HG03460 (cell line): ENCODE measurements at regions not wholly inside any gene's neighbourhood (a gene's known extent, or its start where the extent isn't known, plus 50 kb on each side); places are given as distances from the start of the nearest gene placed in this dataset.
"Not testable (repeated sequence)": the region's sequence is repeated elsewhere in the genome, so short reads cannot be mapped to it uniquely, and the experiment has no call there.

Experiments used
- ATAC-seq: cut with Tn5 transposase; IDR thresholded peaks from one replicate; pipeline ENCODE4 v1.9.1; 2021; ENCODE audit not compliant: unreplicated experiment

DNA sequence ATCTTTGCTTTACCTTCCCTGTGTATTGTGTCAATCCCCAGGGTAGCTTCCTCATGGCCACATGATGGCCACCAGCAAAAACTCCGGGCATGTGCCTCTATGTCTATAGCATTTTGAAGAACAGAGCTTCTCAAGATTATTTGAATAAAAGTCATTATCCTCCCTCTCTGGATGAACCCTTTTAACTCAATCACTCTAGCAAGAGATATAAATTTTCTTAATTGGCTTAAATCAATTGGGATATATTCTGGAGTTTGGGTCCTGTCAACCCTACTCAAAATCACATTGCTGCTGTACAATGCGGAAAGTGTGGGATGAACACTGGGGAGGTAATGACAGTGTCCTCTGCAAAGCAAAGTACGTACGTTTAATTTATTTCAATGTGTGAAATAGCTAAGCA lies 370.6 kb upstream of the LRRC3B start:
- ATAC-seq: no peak

DNA sequence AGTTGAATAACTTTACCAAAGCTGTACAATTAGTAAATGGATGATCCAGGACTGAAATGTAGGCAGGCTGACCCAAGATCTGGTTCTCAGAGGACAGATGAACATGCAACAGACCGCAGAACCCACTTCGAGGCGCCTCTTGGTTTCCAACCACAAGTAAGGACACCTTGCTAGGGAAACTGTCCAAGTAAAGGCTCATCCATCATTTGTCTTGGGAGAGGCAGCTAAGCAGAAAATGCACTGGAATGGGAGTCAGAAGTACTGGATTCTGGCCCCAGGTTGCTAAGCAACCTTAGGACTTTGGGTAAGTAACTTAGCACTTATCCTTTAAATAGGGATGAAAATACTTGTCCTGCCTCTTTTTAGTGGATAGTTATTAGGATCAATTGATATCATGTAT lies 366.3 kb upstream of the LRRC3B start:
- no peak for ATAC-seq

DNA sequence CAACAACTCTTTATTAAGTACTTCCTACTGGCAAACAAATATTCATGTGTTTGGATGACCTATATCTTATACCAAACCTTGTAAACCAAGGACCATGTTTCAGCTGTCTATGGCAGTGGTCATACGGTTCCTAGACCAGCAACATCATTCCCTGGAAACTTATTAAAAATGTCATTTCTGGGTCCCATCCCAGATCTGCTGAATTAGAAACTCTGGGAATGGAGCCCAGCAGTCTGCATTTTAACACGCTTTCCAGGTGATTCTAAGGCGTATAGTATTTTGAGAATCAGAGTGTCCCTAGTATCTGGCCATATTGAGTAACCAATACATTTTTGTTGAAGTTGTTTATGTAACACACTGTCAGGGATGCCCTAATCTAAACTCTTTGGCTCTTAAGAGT lies 363.4 kb upstream of the LRRC3B start:
- no peak for ATAC-seq

- no peak for ATAC-seq
Measured at GRCh38 chr3:26260139-26260538, 362.4 kb upstream of the LRRC3B start.

- ATAC-seq: no peak
Measured at GRCh38 chr3:26264708-26265107, 357.9 kb upstream of the LRRC3B start.

DNA sequence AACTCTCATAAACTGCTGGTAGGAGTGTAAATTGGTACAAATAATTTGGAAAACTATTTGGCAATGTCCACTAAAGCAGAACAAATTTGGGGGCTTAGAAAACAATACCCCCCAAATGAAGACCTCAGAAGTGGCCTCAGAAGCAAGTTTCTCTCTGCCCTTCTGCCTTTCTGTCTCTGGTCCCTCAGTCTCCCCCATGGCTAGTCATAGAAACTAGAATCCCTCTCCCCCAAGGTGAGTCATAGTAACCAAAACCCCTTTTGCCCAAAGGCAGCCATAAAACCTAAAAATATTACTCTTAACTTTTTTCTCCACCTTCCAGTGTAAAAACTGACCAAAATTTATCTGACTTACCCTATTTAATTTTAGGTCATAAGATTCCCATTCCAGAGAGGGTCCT lies 350.7 kb upstream of the LRRC3B start:
- ATAC-seq: no peak

DNA sequence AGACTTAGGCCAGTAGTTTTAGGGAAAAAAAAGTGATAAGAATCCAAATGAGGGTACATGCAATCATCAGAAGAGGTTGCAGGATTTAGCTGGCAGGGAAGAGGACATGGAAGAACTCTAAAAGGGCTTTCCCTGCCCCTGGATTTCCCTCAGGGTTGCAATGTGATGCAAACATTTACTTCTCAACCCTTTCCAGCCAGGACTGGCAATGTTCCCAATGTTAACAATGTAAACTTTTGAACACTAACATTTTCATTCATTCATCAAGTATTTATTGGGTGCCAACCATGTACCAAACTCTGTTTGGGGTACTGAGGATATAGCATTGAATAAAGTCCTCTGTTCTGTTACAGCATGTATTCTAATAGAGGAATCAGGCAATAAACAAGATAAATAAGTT lies 349.4 kb upstream of the LRRC3B start:
- ATAC-seq: no peak

DNA sequence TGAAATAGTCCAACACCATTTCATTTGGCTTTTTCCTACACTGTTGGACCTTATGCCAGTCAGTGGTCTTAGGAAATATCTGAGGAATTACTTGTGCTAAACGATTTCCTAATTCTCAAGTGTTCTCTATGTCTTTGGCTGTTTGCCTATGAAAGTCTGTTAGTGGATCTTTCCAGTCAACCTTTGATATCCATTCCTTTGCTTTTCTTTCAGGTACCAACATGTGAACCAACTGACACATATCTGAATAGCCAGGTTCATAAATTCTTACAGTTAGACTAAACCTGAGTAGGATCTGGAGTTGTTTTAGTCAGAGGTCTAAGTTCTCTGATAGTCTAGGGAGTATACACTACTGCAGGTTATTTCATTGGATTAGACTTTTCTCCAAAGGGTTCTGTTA lies 343.5 kb upstream of the LRRC3B start:
- ATAC-seq: no peak

GRCh38 chr3:26280517-26280916 lies 342.1 kb upstream of the LRRC3B start:
- ATAC-seq: no peak

DNA sequence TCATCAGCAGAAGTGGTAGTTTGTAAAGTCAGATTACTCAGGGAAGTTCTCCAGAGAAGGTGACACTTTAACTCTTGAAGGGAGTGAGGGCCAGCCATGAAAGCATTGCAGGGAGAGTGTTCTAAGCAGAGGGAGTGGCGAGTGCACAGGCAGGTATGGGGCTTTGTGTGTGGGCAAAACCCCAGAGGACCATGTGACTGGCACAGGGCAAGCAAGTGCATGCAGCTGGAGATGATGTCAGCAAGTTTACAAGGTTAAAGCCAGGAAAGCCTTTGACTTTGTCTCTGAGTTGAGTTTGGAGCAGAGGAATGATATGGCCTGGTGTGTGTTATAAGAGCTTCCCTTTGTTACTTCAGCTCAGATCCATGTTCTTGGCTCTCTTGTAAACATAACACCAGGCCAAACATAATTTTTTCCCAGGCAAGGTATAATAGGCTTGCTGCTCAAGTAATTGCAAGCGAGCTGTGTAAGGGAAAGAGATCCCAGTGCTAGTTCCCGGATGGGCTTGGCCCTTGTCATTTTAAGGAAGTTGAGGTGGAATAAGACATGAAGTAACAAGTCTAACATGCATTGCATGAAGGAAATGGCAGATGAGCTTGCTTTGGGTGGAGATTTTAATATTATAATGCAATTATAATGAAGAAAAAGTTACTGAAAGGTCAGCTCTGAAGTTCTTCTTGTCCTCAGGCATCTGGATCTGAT lies 341.1 kb upstream of the LRRC3B start:
- ATAC-seq: no peak

GRCh38 chr3:26284503-26284902 lies 338.1 kb upstream of the LRRC3B start:
- not testable (repeated sequence) for ATAC-seq

GRCh38 chr3:26291840-26292239 lies 330.7 kb upstream of the LRRC3B start:
- ATAC-seq: no peak

GRCh38 chr3:26292780-26293179 lies 329.8 kb upstream of the LRRC3B start:
- no peak for ATAC-seq

DNA sequence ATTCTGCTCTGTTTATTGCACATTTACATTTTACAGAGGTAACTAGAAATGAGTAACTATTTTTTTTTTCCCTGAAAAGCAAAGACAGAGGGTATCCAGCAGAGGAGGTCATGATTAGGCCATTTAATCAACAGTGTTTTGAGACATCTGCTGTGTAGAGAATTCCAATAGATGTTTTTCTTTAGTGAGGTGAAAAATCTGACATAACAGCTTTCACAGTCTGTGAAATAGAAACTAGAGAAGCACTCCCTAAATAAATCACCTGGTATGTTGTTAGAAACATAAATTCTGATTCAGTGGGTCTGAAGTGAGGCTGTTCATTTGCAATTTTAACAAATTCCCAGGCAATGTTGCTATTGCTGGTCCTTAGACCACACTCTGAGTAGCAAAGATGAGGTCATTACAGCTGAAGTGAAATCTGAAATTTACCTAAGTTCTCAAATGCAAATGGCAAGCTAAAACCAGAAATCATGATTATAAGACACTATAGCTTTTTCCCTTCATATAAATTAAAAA lies 329.2 kb upstream of the LRRC3B start:
- ATAC-seq: no peak

DNA sequence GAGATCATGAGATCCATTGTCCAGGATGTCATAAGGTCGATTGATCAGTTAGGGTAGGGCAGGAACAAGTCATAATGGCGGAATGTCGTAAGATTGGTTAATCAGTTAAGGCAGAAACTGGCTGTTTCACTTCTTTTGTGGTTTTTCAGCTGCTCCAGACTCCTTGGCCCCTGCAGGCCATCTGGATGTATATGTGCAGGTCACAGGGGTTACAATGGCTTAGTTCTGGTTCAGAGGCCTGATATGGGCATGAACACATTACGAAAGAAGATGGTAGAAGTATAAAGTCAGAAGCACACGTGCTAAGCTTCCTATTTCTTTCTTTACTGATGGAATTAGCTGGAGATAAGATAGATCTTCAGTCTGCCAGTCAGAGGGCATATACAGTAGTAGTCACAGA lies 315.4 kb upstream of the LRRC3B start:
- ATAC-seq: no peak

- no peak for ATAC-seq
Measured at GRCh38 chr3:26307787-26308186, 314.8 kb upstream of the LRRC3B start.

GRCh38 chr3:26308454-26308853 lies 314.1 kb upstream of the LRRC3B start:
- no peak for ATAC-seq

GRCh38 chr3:26309536-26309935 lies 313.0 kb upstream of the LRRC3B start:
- not testable (repeated sequence) for ATAC-seq

GRCh38 chr3:26312816-26313215 lies 309.8 kb upstream of the LRRC3B start:
- no peak for ATAC-seq

- no peak for ATAC-seq
Measured at GRCh38 chr3:26316472-26316871, 306.1 kb upstream of the LRRC3B start.

- ATAC-seq: not testable (repeated sequence)
Measured at GRCh38 chr3:26323741-26324140, 298.8 kb upstream of the LRRC3B start.

DNA sequence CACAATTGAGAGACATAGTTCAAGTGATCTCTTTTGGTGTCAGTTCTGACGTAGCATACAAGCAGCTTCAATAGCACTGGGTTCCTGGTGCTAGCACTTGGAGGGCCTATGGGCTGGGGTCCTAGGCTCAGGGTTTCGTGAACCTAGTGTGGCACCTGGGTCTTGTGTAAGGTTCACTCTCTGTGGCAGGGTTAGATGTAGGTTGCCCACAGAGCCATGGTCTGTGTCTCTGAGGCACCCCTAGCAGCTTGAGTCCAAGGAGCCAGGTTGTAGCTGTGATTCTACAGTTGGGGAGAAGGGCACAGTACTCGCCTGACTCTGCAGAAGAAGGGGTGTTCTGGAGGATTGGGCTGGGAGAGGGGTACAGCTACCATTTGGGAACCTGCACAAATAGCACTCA lies 282.6 kb upstream of the LRRC3B start:
- ATAC-seq: no peak

DNA sequence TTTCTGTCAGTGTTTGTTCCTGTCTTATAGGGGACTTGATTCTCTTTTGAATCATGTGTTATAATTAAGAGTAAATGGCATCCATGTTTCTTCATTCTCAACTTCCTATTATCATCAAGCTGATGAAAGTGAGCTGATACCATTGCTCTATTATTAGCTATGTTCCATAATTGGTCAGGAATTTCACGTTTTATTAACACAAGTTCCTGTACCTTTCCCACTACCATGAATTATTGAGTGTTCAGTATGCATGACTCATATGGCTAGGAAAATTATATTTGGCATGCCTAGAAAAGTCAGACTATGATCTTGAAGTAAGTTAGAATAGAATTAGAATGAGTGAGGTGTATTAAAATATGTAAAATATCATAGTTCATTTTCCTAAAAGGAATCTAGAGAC lies 278.9 kb upstream of the LRRC3B start:
- no peak for ATAC-seq
